PC-9 (cell line): ENCODE measurements at regions not wholly inside any gene's neighbourhood (a gene's known extent, or its start where the extent isn't known, plus 50 kb on each side); places are given as distances from the start of the nearest gene placed in this dataset.

ENCODE experiments used
- CTCF ChIP-seq: fragments of 200-600 bp; sonication (generic); conservative IDR thresholded peaks from 2 replicates; pipeline ENCODE4 v1.6.1; 2017; ENCODE audit warnings: mixed run types, antibody characterized with exemption, mild to moderate bottlenecking, moderate library complexity
- EZH2 ChIP-seq: fragments of 200-600 bp; sonication (generic); IDR thresholded peaks from 2 replicates; pipeline ENCODE4 v1.8.0; 2017; ENCODE audit warnings: antibody characterized with exemption, low read depth

- no peak for TF ChIP-seq CTCF
- no peak for TF ChIP-seq EZH2
Measured at GRCh38 chr4:151883747-151884146, 122.9 kb upstream of the GATB start.
